Epithelial cell of esophagus (primary cell): ENCODE measurements at regions not wholly inside any gene's neighbourhood (a gene's known extent, or its start where the extent isn't known, plus 50 kb on each side); places are given as distances from the start of the nearest gene placed in this dataset.

Experiments used
- DNase-seq: peaks from one replicate; pipeline ENCODE4 v3.0.0; 2010; ENCODE audit warnings: low read depth
- H3K4me3 ChIP-seq: 2 replicates; pipeline ENCODE4 v1.5.1; 2011; ENCODE audit warnings: mild to moderate bottlenecking, low read length, control low read depth
- TF ChIP-seq, protein P1 (sequence below): IDR thresholded peaks from 2 replicates; pipeline ENCODE4 v1.5.1; 2011; ENCODE audit warnings: low read depth, mild to moderate bottlenecking, low read length, control low read depth, inconsistent platforms; ENCODE audit not compliant: insufficient read depth; ENCODE audit errors: missing control alignments

DNA sequence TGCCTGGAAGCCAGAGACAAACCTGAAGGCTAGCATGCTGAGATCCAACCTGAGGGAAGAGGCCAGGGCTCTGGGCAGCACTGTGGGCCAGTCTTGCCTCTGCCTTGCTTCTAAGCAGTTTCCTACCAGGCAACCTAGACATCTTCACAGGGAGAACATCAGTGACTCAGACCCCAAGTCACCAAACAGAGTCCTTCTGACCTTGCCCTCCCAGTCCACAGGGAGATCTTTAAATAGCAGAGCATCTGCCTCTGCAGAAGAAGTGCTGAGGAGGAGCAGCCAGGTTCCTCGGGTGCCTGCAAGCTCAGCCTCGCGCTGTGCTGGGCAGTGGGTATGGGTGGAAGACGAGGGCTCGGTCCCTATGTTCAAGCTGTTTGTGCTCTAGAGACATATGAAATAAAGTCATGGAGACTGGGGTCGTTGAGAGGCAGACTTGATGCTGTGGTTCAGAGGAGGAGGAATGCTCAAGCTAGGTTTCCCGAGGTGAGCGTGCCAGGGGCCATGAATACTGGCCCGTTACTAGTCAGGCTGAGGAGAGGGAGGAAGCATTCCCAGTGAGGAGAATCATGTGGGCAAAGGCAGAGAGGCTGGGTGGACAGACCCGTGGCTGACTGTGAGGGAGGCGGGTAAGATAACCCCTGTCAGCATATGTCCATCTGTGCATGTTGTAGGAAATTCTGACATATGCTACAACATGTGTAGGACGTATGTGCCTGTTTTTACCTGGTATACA, 66.5 kb downstream of the BOLA3 start:
- TF ChIP-seq, protein P1, sequence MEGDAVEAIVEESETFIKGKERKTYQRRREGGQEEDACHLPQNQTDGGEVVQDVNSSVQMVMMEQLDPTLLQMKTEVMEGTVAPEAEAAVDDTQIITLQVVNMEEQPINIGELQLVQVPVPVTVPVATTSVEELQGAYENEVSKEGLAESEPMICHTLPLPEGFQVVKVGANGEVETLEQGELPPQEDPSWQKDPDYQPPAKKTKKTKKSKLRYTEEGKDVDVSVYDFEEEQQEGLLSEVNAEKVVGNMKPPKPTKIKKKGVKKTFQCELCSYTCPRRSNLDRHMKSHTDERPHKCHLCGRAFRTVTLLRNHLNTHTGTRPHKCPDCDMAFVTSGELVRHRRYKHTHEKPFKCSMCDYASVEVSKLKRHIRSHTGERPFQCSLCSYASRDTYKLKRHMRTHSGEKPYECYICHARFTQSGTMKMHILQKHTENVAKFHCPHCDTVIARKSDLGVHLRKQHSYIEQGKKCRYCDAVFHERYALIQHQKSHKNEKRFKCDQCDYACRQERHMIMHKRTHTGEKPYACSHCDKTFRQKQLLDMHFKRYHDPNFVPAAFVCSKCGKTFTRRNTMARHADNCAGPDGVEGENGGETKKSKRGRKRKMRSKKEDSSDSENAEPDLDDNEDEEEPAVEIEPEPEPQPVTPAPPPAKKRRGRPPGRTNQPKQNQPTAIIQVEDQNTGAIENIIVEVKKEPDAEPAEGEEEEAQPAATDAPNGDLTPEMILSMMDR = no peak
- no peak for DNase-seq
- no peak overlapping the region for H3K4me3 ChIP-seq

DNA sequence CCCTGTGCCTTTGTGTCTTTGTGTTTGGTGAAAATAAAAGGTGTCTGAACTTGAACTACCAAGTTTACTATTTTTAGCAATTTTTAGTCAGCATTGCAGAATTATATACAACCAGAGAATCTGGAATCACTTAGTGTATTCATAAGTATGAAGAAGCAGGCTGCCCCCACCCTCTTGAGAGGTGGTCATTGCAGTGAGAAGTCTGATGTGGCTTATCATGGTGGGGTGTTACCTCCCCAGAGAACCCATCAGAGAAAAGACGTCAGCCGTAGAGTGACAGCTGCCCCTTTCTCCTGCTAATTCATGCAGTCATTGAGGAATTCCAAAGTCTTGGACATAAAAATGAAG, 66.0 kb downstream of the BOLA3 start:
- no peak for DNase-seq
- TF ChIP-seq, protein P1 = no peak
- H3K4me3 ChIP-seq = no peak overlapping the region

DNA sequence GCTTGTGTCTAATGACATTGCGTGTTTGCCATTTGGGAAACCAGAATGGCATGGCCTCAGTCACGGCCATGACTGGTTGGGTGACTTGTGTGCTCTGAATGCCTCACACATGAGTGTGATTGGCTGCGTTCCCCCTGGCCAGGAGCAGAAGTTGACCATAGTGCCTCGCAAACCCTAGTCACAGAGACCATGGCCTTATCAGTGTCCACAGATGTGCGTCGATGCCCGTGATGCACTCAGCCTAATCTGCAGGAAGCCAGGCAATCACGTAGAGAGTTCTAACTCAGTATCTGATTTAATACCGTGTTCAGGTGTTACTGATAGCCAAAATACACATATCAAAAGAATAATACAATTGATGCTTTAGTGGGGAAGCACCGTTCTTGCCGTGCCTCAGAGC, 64.0 kb downstream of the BOLA3 start:
- no peak for DNase-seq

More for the DNA sequence above, 64.0 kb downstream of the BOLA3 start:
- TF ChIP-seq, protein P1 = no peak
- H3K4me3 ChIP-seq = no peak overlapping the region
